Loucy (cell line): ENCODE measurements at regions not wholly inside any gene's neighbourhood (a gene's known extent, or its start where the extent isn't known, plus 50 kb on each side); places are given as distances from the start of the nearest gene placed in this dataset.

Experiments
- H2AFZ ChIP-seq: fragments of 200-600 bp; sonication (generic); 2 replicates; pipeline ENCODE4 v1.6.0; 2016; ENCODE audit warnings: antibody characterized with exemption, mild to moderate bottlenecking, low read length, moderate library complexity
- H3F3A ChIP-seq: fragments of 200-600 bp; 2 replicates; pipeline ENCODE4 v1.6.0; 2016; ENCODE audit warnings: antibody characterized with exemption, low read depth, mild to moderate bottlenecking
- H3K27me3 ChIP-seq: fragments of 200-600 bp; sonication (generic); 2 replicates; pipeline ENCODE4 v1.6.1; 2014; ENCODE audit warnings: low read length, mild to moderate bottlenecking; ENCODE audit not compliant: insufficient read depth, poor library complexity, severe bottlenecking
- H3K36me3 ChIP-seq: fragments of 200-600 bp; sonication (generic); 2 replicates; pipeline ENCODE4 v1.6.1; 2016; ENCODE audit warnings: low read length; ENCODE audit not compliant: insufficient read depth
- H3K4me1 ChIP-seq: fragments of 200-600 bp; sonication (generic); 2 replicates; pipeline ENCODE4 v1.5.1; 2014; ENCODE audit warnings: low read length, mild to moderate bottlenecking; ENCODE audit not compliant: insufficient read depth, poor library complexity, severe bottlenecking
- H3K4me2 ChIP-seq: fragments of 200-600 bp; sonication (generic); 2 replicates; pipeline ENCODE4 v1.6.0; 2014; ENCODE audit warnings: antibody characterized with exemption, low read length, low read depth, mild to moderate bottlenecking; ENCODE audit not compliant: poor library complexity, severe bottlenecking
- H3K4me3 ChIP-seq: fragments of 200-600 bp; sonication (generic); 2 replicates; pipeline ENCODE4 v1.5.1; 2014; ENCODE audit warnings: low read length, mild to moderate bottlenecking, mixed read lengths; ENCODE audit not compliant: poor library complexity, severe bottlenecking
- H3K79me2 ChIP-seq: fragments of 200-600 bp; sonication (generic); 2 replicates; pipeline ENCODE4 v1.6.1; 2014; ENCODE audit warnings: low read length; ENCODE audit not compliant: insufficient read depth
- H3K9ac ChIP-seq: fragments of 200-600 bp; sonication (generic); 2 replicates; pipeline ENCODE4 v1.6.0; 2014; ENCODE audit warnings: mild to moderate bottlenecking, low read depth, low read length, moderate library complexity; ENCODE audit not compliant: poor library complexity, severe bottlenecking
- H3K9me2 ChIP-seq: fragments of 200-600 bp; sonication (generic); replicated peaks from 2 replicates; pipeline ENCODE4 v1.6.1; 2016; ENCODE audit warnings: low read depth, low read length, mixed read lengths
- H3K9me3 ChIP-seq: fragments of 200-600 bp; sonication (generic); 2 replicates; pipeline ENCODE4 v1.6.1; 2014; ENCODE audit warnings: mild to moderate bottlenecking, antibody characterized with exemption, low read length, low read depth; ENCODE audit not compliant: insufficient read depth
- H4K20me1 ChIP-seq: fragments of 200-600 bp; sonication (generic); 2 replicates; pipeline ENCODE4 v1.6.0; 2014; ENCODE audit warnings: antibody characterized with exemption, low read length, mild to moderate bottlenecking; ENCODE audit not compliant: insufficient read depth, poor library complexity, severe bottlenecking
- CTCF ChIP-seq: fragments of 200-600 bp; sonication (generic); conservative IDR thresholded peaks from 2 replicates; pipeline ENCODE4 v1.5.1; 2014; ENCODE audit warnings: mild to moderate bottlenecking, antibody characterized with exemption, low read length
- EZH2phosphoT487 ChIP-seq: fragments of 200-600 bp; IDR thresholded peaks from 2 replicates; pipeline ENCODE4 v1.6.1; 2018; ENCODE audit warnings: antibody characterized with exemption, mild to moderate bottlenecking, moderate library complexity, borderline replicate concordance

GRCh38 chr2:226337941-226338600 lies 461.5 kb downstream of the IRS1 start:
- H3K9me2 ChIP-seq = no peaks in the 10 kb centered on the region
- no peak overlapping the region for H3K9ac ChIP-seq
- no peak overlapping the region for H2AFZ ChIP-seq
- H3F3A ChIP-seq = no peaks in the 10 kb centered on the region
- no peaks in the 10 kb centered on the region for H3K36me3 ChIP-seq
- TF ChIP-seq CTCF (no peak), EZH2phosphoT487 (no peak)
- no peak overlapping the region for H3K4me2 ChIP-seq
- H4K20me1 ChIP-seq = no peaks in the 10 kb centered on the region
- no peaks in the 10 kb centered on the region for H3K27me3 ChIP-seq
- H3K4me1 ChIP-seq = no peaks in the 10 kb centered on the region
- H3K4me3 ChIP-seq = no peak overlapping the region
- H3K9me3 ChIP-seq = no peaks in the 10 kb centered on the region
- H3K79me2 ChIP-seq = no peaks in the 10 kb centered on the region

- Histone ChIP-seq H3K4me1 (no peaks in the 10 kb centered on the region), H3F3A (no peaks in the 10 kb centered on the region), H3K9me3 (no peaks in the 10 kb centered on the region), H3K79me2 (no peaks in the 10 kb centered on the region), H3K4me3 (no peak overlapping the region), H3K27me3 (no peaks in the 10 kb centered on the region), H4K20me1 (no peaks in the 10 kb centered on the region), H3K9ac (no peak overlapping the region), H3K9me2 (no peaks in the 10 kb centered on the region), H3K36me3 (no peaks in the 10 kb centered on the region), H3K4me2 (no peak overlapping the region), H2AFZ (no peak overlapping the region)
- TF ChIP-seq CTCF = no peak
- no peak for TF ChIP-seq EZH2phosphoT487
Measured at GRCh38 chr2:226336283-226336682, 463.3 kb downstream of the IRS1 start.

- H4K20me1 ChIP-seq = no peaks in the 10 kb centered on the region
- H3F3A ChIP-seq = no peaks in the 10 kb centered on the region
- H3K36me3 ChIP-seq = no peaks in the 10 kb centered on the region
- no peak overlapping the region for H3K9ac ChIP-seq
- TF ChIP-seq CTCF (no peak), EZH2phosphoT487 (no peak)
- no peak overlapping the region for H2AFZ ChIP-seq
- no peaks in the 10 kb centered on the region for H3K79me2 ChIP-seq
- no peak overlapping the region for H3K4me3 ChIP-seq
- no peaks in the 10 kb centered on the region for H3K4me1 ChIP-seq
- H3K9me3 ChIP-seq = no peaks in the 10 kb centered on the region
- H3K4me2 ChIP-seq = no peak overlapping the region
- no peaks in the 10 kb centered on the region for H3K9me2 ChIP-seq
- H3K27me3 ChIP-seq = no peaks in the 10 kb centered on the region
Measured at GRCh38 chr2:226334981-226335720, 464.5 kb downstream of the IRS1 start.
